Cardiac fibroblast (primary cell): ENCODE measurements at regions not wholly inside any gene's neighbourhood (a gene's known extent, or its start where the extent isn't known, plus 50 kb on each side); places are given as distances from the start of the nearest gene placed in this dataset.
A peak's percentile ranks its signal among the peaks of the same experiment; 100 is the strongest.

Source experiments
- DNase-seq, 2 donors: peaks; one replicate each; pipeline versions ENCODE4 v3.0.0 to v3.0.0-alpha.2; 2010; ENCODE audit warnings: low read depth in 2 of 2
- H3K4me3 ChIP-seq, 2 donors: replicated peaks in 1 of 2; 1 replicate in 1 of 2; 2 replicates in 1 of 2; pipeline ENCODE4 v1.5.1; 2011; ENCODE audit warnings: low read depth in 2 of 2, low read length in 2 of 2, mild to moderate bottlenecking in 2 of 2, moderate library complexity in 1 of 2
- TF ChIP-seq, protein P1 (sequence below): IDR thresholded peaks from one replicate; pipeline ENCODE4 v1.5.1; 2011; ENCODE audit warnings: low read depth, mild to moderate bottlenecking, low read length, inconsistent platforms

GRCh38 chr20:57043091-57043490 lies 223.3 kb downstream of the BMP7 start:
- DNase-seq = no peak
- TF ChIP-seq, protein P1, sequence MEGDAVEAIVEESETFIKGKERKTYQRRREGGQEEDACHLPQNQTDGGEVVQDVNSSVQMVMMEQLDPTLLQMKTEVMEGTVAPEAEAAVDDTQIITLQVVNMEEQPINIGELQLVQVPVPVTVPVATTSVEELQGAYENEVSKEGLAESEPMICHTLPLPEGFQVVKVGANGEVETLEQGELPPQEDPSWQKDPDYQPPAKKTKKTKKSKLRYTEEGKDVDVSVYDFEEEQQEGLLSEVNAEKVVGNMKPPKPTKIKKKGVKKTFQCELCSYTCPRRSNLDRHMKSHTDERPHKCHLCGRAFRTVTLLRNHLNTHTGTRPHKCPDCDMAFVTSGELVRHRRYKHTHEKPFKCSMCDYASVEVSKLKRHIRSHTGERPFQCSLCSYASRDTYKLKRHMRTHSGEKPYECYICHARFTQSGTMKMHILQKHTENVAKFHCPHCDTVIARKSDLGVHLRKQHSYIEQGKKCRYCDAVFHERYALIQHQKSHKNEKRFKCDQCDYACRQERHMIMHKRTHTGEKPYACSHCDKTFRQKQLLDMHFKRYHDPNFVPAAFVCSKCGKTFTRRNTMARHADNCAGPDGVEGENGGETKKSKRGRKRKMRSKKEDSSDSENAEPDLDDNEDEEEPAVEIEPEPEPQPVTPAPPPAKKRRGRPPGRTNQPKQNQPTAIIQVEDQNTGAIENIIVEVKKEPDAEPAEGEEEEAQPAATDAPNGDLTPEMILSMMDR = no peak
- H3K4me3 ChIP-seq = no peak overlapping the region

GRCh38 chr20:57043669-57044268 lies 222.7 kb downstream of the BMP7 start:
- H3K4me3 ChIP-seq = no peak overlapping the region
- TF ChIP-seq, protein P1 = no peak
- no peak for DNase-seq

DNA sequence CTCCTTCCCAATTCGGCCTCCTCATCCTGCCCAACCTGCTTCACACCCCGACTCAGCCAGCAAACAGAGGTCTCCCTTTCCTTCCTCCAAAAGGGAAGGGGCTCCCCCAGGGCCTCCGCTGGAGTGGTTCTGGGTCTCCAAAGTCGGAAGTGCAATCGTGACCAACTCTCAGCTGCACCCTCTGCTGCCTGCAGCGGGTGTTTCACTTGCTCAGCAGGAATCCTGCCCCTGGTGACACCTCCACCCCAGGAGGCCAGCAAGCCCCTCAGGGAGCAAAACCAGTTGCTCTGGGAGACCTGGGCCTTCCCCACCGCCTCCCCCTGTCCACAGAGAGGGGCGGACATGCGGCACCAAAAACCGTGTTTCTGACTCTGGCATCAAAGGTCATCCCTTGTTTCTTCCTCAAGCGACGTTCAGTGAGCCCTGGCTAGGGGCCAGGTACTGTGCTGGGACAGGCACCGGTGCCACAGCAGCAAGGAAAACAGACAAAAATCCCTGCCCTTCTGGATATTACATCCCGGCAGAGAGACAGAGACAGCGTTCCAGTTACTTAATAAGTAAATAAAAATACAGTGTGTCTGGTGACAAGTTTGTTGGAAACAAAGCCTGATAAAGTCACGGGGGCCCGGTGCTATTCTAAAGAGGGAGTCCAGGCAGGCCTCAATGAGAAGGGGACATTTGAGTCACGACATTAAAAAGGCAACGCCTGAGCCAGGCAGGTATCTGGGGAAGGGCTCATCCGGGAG lies 219.0 kb downstream of the BMP7 start:
- no peak for DNase-seq
- H3K4me3 ChIP-seq = no peak overlapping the region
- TF ChIP-seq, protein P1 = no peak

- TF ChIP-seq, protein P1 = no peak
- DNase-seq = peak in 1 of 2 donors; percentile 38
- no peak overlapping the region for H3K4me3 ChIP-seq
Measured at GRCh38 chr20:57048027-57048869, 218.2 kb downstream of the BMP7 start.

DNA sequence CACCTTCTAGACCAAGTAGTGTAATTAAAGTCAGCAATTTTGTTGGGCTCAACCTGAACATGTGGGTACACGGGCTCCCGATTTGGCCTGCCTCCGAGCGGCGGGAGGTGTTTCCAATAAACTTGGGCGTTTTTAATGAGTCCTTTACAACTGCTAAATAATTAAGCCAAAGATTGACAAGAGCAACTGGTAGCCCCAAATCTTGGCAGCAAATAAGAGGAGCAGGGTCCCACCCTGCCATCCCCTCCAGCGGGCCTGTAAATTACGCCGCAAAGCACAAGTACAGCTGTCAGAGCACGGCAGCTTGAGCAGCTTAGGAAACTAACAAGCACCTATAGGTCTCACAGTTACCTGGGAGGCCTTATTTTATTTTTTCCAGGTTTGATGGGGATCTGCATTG lies 217.1 kb downstream of the BMP7 start:
- no peak for DNase-seq
- TF ChIP-seq, protein P1 = no peak

GRCh38 chr20:57051096-57051495 lies 215.3 kb downstream of the BMP7 start:
- TF ChIP-seq, protein P1 = no peak
- DNase-seq = no peak
- no peak overlapping the region for H3K4me3 ChIP-seq

More for the DNA sequence above, 217.1 kb downstream of the BMP7 start:
- H3K4me3 ChIP-seq = no peak overlapping the region
